Kidney epithelial cell (primary cell): ENCODE measurements at regions not wholly inside any gene's neighbourhood (a gene's known extent, or its start where the extent isn't known, plus 50 kb on each side); places are given as distances from the start of the nearest gene placed in this dataset.

Experiments
- DNase-seq: peaks from one replicate; pipeline ENCODE4 v3.0.0-alpha.2; 2010; ENCODE audit warnings: low read depth
- H3K27me3 ChIP-seq: 2 replicates; pipeline ENCODE4 v1.6.0; 2011; ENCODE audit warnings: low read length; ENCODE audit not compliant: control insufficient read depth, insufficient read depth
- H3K36me3 ChIP-seq: 2 replicates; pipeline ENCODE4 v1.5.1; 2011; ENCODE audit warnings: low read length; ENCODE audit not compliant: control insufficient read depth, insufficient read depth
- H3K4me3 ChIP-seq: 2 replicates; pipeline ENCODE4 v1.5.1; 2011; ENCODE audit warnings: low read depth, mild to moderate bottlenecking, control low read depth, low read length
- CTCF ChIP-seq: IDR thresholded peaks from 2 replicates; pipeline ENCODE4 v1.5.1; 2011; ENCODE audit warnings: mild to moderate bottlenecking, moderate library complexity, low read length, control low read depth, inconsistent platforms; ENCODE audit not compliant: insufficient read depth, poor library complexity, severe bottlenecking

GRCh38 chr1:181989261-181989920, 72.1 kb downstream of the ZNF648 start:
- H3K27me3 ChIP-seq, result no peaks in the 10 kb centered on the region
- no peak for TF ChIP-seq CTCF
- H3K36me3 ChIP-seq, result no peaks in the 10 kb centered on the region
- no peak overlapping the region for H3K4me3 ChIP-seq
- no peak for DNase-seq

- Histone ChIP-seq H3K4me3 (no peak overlapping the region), H3K27me3 (no peaks in the 10 kb centered on the region), H3K36me3 (no peaks in the 10 kb centered on the region)
- no peak for DNase-seq
- no peak for TF ChIP-seq CTCF
Measured at GRCh38 chr1:181987996-181988395, 73.5 kb downstream of the ZNF648 start.

GRCh38 chr1:181987334-181987895, 74.1 kb downstream of the ZNF648 start:
- Histone ChIP-seq H3K27me3 (no peaks in the 10 kb centered on the region), H3K36me3 (no peaks in the 10 kb centered on the region), H3K4me3 (no peak overlapping the region)
- TF ChIP-seq CTCF, result no peak
- DNase-seq, result no peak

- DNase-seq, result no peak
- Histone ChIP-seq H3K4me3 (no peak overlapping the region), H3K36me3 (no peaks in the 10 kb centered on the region), H3K27me3 (no peaks in the 10 kb centered on the region)
- TF ChIP-seq CTCF, result no peak
Measured at GRCh38 chr1:181986907-181987305, 74.6 kb downstream of the ZNF648 start.

GRCh38 chr1:181985936-181986906, 75.3 kb downstream of the ZNF648 start:
- Histone ChIP-seq H3K27me3 (no peaks in the 10 kb centered on the region), H3K4me3 (no peak overlapping the region), H3K36me3 (no peaks in the 10 kb centered on the region)
- DNase-seq, result no peak
- no peak for TF ChIP-seq CTCF
